ENCODE measurements at regions not wholly inside any gene's neighbourhood (a gene's known extent, or its start where the extent isn't known, plus 50 kb on each side); places are given as distances from the start of the nearest gene placed in this dataset.
A peak's percentile ranks its signal among the peaks of the same experiment; 100 is the strongest.
"Not testable (repeated sequence)": the region's sequence is repeated elsewhere in the genome, so short reads cannot be mapped to it uniquely, and the experiment has no call there.

GRCh38 chr2:226115102-226115831, 684.4 kb downstream of the IRS1 start:
- ATAC-seq (peak; percentile 52), DNase-seq (no peak)
- intact Hi-C loops (cut with micrococcal nuclease): no loop called here

GRCh38 chr2:226114436-226114835, 685.2 kb downstream of the IRS1 start:
- intact Hi-C loops (cut with micrococcal nuclease): no loop called here
- DNase-seq (peak; percentile 25), ATAC-seq (peak; percentile 88)

GRCh38 chr2:226098861-226099745, 699.6 kb downstream of the NYAP2 start:
- intact Hi-C loops (cut with micrococcal nuclease): no loop called here
- no peak for DNase-seq
- no peak for ATAC-seq

GRCh38 chr2:226095058-226095457, 695.5 kb downstream of the NYAP2 start:
- intact Hi-C loops (cut with micrococcal nuclease): loop anchor here (2.0 kb wide), 1 partner anchor 34 kb away; no protein-coding TSS in a partner anchor
- DNase-seq (no peak), ATAC-seq (no peak)

GRCh38 chr2:226093364-226093763, 693.9 kb downstream of the NYAP2 start:
- DNase-seq: no peak
- no peak for ATAC-seq
- intact Hi-C loops (cut with micrococcal nuclease): no loop called here

- DNase-seq: peak; percentile 29
- intact Hi-C loops (cut with micrococcal nuclease): no loop called here
- ATAC-seq: no peak
These were observed 688.8 kb downstream of the NYAP2 start for GRCh38 chr2:226088366-226088674.

- DNase-seq: no peak
- intact Hi-C loops (cut with micrococcal nuclease): no loop called here
- ATAC-seq: no peak
These were observed 688.2 kb downstream of the NYAP2 start for GRCh38 chr2:226087505-226088365.

GRCh38 chr2:226087051-226087450, 687.5 kb downstream of the NYAP2 start:
- ATAC-seq (peak; percentile 73), DNase-seq (no peak)
- intact Hi-C loops (cut with micrococcal nuclease): no loop called here

- DNase-seq (no peak), ATAC-seq (no peak)
- intact Hi-C loops (cut with micrococcal nuclease): no loop called here
These were observed 686.7 kb downstream of the NYAP2 start for GRCh38 chr2:226086190-226086589.

- ATAC-seq; DNase-seq; intact Hi-C loops (cut with micrococcal nuclease): not testable (repeated sequence)
These were observed 685.9 kb downstream of the NYAP2 start for GRCh38 chr2:226085425-226085824.

GRCh38 chr2:226080334-226080733, 680.8 kb downstream of the NYAP2 start:
- DNase-seq (no peak), ATAC-seq (no peak)
- intact Hi-C loops (cut with micrococcal nuclease): no loop called here

- no peak for DNase-seq
- no peak for ATAC-seq
- intact Hi-C loops (cut with micrococcal nuclease): no loop called here
These were observed 680.2 kb downstream of the NYAP2 start for GRCh38 chr2:226079671-226080181.

GRCh38 chr2:226079196-226079595, 679.7 kb downstream of the NYAP2 start:
- ATAC-seq (no peak), DNase-seq (no peak)
- intact Hi-C loops (cut with micrococcal nuclease): no loop called here

GRCh38 chr2:226078666-226079065, 679.2 kb downstream of the NYAP2 start:
- ATAC-seq (no peak), DNase-seq (no peak)
- intact Hi-C loops (cut with micrococcal nuclease): no loop called here

- no peak for DNase-seq
- no peak for ATAC-seq
- intact Hi-C loops (cut with micrococcal nuclease): no loop called here
These were observed 678.3 kb downstream of the NYAP2 start for GRCh38 chr2:226077841-226078240.

GRCh38 chr2:226077031-226077430, 677.5 kb downstream of the NYAP2 start:
- no peak for ATAC-seq
- intact Hi-C loops (cut with micrococcal nuclease): no loop called here
- DNase-seq: no peak

- intact Hi-C loops (cut with micrococcal nuclease): no loop called here
- DNase-seq (no peak), ATAC-seq (no peak)
These were observed 677.0 kb downstream of the NYAP2 start for GRCh38 chr2:226076529-226076928.

- ATAC-seq (no peak), DNase-seq (no peak)
- intact Hi-C loops (cut with micrococcal nuclease): no loop called here
These were observed 674.9 kb downstream of the NYAP2 start for GRCh38 chr2:226074391-226074790.

GRCh38 chr2:226073496-226074160, 674.1 kb downstream of the NYAP2 start:
- DNase-seq (no peak), ATAC-seq (no peak)
- intact Hi-C loops (cut with micrococcal nuclease): no loop called here
